Transverse colon (tissue), 3 donors: ENCODE measurements at regions not wholly inside any gene's neighbourhood (a gene's known extent, or its start where the extent isn't known, plus 50 kb on each side); places are given as distances from the start of the nearest gene placed in this dataset.

ENCODE experiments used
- CTCF ChIP-seq, 5 experiments: fragments of 200-600 bp in 3 of 5; fragments of 450-650 bp in 2 of 5; sonication (generic) in 3 of 5; IDR thresholded peaks; 1 replicate in 2 of 5; 2 replicates in 3 of 5; pipeline ENCODE4 v1.5.1; 2016 to 2017; ENCODE audit warnings: antibody characterized with exemption in 5 of 5, inconsistent platforms in 3 of 5, mild to moderate bottlenecking in 2 of 5, moderate library complexity in 1 of 5
- POLR2A ChIP-seq: fragments of 450-650 bp; IDR thresholded peaks from one replicate; pipeline ENCODE4 v1.6.1; 2016; ENCODE audit warnings: antibody characterized with exemption, mild to moderate bottlenecking, moderate library complexity

- TF ChIP-seq CTCF (IDR thresholded peaks at IDR 0.05): no peak
- TF ChIP-seq POLR2A: no peak
Measured at GRCh38 chr20:12270863-12271262, 353.2 kb downstream of the BTBD3 start.
